SKM-1 (cell line): ENCODE measurements at regions not wholly inside any gene's neighbourhood (a gene's known extent, or its start where the extent isn't known, plus 50 kb on each side); places are given as distances from the start of the nearest gene placed in this dataset.

Source experiments
- DNase-seq: peaks from one replicate; lab custom pipeline; 2025; ENCODE audit not compliant: unreplicated experiment; lab: John Stamatoyannopoulos, UW

DNA sequence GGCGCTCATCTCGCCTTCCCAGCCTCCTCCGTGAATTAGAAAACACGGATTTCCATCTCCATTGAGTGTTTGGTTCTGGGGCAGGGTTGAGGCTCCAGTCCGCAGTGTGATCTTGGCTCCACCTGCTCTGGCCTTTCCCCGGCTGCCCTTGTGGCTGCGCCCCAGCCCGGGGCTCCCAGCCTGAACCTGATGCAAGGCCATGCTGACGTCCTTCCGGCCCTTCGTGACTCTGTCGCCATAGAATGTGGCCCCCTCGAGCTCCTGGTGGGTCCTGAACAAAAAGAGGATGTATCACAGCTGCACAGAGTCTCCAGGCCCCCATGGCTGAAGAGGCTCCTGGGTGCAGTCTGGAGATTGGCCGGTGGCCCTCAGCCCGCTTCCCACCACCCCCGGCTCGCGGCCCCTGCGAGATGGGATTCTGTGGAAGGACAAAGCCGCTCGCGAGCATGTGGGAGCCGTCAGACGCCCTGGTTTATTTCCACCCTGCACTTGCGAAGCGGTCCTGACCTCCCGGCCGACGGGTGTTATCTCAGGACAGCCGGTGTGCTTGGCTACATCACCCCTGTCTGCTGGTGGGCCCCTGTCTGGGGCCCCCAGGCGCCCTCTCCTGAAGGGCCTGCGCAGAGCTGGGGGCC is 1214.0 kb downstream of the BRD1 start:
- no peak for DNase-seq

DNA sequence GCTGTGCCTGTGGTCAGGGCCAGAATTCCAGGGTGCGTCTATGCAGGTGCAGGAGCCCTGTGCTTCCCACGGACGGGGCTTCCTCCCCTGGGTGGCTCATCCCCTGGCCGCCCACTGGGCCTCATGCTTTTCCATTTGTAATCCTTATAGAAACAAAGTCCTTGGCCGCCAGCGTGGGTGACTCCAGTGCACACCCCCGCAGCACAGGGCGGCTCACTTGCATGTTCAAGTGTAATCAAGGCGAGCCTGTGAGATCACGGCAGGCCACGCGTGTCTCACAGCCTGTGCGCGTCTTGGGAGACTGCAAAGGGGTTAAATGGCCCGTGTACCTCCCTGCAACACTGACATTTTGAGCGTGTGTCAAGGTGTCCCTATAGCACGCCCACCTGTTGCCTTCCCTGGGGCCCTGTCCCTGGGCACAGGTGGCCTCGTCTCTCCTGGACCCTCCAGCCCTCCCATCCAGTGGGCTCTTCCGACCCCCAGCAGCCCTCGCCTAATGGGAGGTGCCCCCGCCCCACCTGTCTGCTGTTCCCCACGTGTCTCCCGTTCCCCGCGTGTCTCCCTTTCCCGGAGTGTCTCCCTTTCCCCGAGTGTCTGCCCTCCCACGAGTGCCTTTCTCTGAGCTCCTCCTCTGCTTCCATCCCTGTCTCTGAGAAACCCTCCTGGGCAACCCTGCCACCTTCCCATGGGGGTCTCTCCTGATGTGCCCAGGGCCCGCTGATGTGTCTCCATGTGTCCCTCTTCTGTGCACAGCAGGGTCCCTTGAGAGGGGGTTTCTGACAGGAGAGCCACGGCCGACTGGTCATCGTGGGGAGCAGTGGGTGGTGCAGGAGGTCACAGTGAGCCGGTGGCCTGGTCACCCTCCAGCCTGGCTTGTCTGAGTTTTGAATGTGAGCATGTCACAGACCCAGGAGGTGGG is 1215.3 kb downstream of the BRD1 start:
- DNase-seq: no peak

GRCh38 chr22:48609279-48609865 is 1218.3 kb downstream of the BRD1 start:
- DNase-seq: no peak

DNA sequence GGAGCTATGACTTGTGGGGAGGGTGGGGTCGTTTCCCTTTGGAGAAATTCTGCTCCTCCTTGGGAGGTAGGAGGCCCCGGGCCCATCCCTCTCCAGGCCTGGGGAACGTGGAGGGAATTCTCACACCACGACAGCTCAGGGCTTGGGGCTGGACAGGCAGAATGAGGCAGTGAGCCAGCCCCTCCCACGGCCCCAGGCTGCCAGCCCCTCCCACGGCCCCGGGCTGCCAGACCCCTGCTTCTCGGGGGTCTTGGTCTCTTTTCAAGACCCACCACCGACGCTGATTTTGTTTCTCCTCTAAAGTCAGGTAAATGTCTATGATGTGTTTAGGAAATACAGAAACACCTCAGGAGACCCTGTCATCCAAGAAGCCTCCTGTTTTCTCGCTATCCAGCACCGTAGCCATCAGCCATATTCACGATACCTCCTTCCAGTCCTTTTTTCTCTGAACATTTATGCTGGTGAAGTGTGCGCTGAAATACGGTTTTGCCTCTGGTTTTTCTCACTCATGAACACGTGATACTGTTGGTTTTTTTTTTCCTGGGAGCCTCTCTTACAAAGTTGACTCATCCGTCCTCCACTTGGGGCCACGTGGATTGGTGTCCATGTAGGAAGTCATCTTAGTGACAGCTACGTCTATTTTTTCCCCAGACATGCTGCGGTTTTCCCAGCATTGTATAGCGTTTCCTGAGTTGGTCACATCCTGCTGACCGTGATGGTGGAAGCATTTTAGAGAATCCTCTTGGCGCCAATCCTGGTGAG is 1219.6 kb downstream of the BRD1 start:
- DNase-seq: no peak

DNA sequence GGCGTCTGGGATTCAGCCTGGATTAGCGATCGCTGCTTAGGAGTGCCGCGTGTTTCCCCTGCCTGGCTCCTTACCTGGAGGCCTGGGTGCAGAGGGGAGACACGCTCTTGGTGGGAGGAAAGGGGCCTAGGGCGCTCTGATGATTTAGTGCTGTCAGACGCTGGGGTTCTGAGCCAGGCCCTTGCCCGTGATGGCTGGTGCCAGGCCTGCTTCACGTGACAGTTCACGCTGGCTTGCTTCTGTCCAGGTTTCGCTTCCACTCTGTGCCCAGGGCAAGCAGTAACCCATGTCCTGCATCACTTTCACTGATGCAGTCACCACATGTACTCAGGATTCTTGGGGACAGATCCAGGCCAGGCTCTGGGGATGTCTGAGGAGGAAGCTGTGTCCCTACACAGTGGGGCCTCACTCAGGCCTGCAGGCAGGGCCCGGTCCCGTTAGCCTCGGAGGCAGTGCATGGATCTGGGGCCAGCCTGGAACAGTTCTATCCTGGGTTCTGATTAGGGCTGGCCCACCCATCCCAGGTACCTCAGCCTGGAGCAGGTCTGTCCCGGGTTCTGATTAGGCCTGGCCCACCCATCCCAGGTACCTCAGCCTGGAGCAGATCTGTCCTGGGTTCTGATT is 1220.9 kb downstream of the BRD1 start:
- no peak for DNase-seq

DNA sequence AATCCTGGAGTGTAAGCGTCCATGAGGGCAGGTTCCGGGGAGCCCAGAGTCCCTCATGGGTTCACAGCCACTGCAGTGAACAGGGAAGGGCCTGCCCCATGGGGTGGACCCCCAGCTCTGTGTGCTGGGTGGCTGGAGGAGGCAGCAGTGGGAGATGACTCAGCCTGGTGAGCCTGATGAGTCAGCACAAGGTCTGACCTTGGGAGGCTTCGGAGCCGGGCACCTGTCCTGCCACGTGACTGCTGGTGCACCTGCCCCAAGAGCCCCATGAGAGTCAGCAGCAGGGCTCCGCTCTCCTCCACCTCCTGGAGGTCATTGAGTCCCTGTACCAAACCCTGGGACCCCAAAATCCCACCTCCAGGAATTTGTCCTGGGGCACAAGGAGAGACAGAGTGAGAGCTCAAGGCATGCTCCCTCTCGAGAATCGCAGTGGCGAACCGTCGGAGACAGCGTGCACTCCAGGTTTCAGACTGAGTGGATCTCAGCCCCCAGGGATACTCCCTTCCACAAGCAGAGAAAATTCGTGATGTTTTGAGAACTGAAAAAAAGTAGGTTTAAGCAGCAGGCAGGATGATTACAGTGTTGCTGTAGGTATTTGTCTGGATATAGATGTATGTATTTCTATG is 1221.7 kb downstream of the BRD1 start:
- no peak for DNase-seq

GRCh38 chr22:48605125-48605524 is 1222.5 kb downstream of the BRD1 start:
- DNase-seq: no peak

DNA sequence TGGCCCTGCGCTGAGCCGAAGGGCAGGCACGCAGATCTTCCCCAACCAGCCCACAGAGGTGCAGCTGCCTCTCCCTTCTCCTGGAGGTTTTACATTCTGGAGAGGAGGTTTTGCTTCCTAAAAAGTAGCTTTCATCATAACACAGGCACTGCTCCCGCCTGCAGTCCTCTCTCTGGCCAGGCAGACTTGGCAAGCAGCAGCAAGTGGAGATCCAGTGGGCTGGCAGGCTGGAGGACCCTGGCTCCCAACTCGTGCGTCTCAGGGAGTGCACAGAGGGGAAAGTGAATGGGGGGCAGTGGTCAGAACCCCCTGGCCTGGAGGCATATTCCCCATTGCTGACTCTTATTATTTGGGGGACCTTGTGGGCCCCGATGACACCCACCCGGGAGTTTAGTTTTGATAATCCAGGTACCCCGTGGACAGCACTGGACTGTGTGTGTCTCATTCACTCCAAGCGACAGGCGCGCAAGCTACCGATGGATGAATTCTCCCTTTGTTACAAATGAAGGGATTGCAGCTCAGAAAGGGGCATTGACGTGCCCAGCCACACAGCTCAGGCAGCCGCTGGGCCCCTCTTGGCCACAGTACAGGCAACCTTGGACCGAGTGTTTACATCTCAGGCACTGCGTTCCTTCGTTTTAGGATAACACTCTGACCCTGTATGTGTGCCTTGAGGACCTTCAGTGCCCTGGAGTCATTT is 1223.9 kb downstream of the BRD1 start:
- DNase-seq: no peak

- DNase-seq: no peak
Measured at GRCh38 chr22:48602805-48603518, 1224.7 kb downstream of the BRD1 start.

DNA sequence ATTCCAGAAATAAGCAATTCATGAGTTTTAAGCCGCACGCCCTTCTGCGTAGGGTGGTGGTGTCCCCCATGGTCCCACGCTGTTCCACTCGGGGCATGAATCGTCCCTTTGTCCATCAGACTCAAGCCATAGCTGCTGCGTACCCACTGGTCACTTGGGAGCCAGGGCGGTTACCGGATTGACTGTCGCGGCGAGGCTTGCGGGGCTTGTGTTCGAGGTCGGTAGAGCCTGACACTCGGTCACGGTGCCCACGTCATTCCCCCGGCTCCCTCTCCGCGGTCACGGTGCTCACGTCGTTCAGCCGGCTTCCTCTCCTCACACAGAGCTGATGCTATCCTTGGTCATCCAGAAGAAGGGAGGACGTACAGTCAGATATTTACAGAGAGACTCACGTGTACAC is 1227.0 kb downstream of the BRD1 start:
- DNase-seq: no peak

DNA sequence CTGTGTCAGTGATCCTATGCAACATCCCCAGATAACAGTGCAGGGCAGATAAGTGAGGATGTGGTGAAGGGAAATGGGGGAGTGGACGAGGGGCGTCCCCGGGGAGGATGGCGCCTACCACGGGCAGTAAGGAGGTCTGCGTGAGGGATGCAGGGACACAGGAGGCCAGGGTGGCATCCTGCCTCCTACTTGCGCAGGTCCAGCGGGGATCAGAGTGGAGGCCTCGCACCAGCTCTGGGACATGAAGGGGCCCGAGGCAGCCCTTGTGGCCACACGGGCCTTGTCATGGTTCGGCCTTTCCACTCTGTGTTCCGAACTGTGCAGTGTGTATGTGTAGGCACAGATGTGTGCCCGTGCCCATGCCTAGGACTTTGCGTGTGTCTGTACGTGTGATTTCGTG is 1227.5 kb downstream of the BRD1 start:
- no peak for DNase-seq

GRCh38 chr22:48599346-48599745 is 1228.3 kb downstream of the BRD1 start:
- DNase-seq: no peak

DNA sequence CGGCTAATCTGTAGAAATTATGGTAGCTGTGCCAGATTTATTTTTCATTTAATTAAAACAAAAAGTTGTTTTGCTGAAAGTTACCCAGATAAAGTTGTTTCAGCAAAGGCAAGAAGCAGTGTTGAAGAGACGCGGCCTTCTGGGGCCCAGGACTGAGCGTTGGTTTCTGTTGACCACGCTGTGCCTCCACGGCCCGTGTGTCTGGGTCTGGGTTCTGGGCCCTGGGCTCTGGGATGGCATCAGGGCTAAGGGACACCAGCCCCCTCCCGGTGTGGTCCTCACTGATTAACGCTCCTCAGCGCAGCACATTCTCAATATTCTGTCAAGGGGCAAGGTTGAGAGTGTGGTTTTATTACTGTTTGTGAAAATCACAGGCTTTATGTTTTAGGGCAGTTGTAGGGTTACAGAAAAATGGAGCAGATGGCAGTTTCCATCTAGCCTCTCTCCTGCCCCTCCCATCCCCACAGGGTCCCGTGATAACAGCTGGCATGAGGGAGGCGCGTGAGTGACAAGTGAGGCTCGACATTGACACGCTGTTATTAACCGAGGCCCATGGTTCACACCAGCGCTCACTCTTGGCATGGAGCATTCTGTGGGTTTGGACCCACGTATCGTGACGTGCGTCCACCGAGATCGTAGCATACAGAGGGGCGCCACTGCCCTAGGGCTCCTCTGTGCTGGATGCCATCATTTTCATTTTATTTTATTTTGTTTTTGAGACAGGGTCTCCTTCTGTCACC is 1231.4 kb downstream of the BRD1 start:
- DNase-seq: no peak

- no peak for DNase-seq
Measured at GRCh38 chr22:48595511-48595905, 1232.2 kb downstream of the BRD1 start.

DNA sequence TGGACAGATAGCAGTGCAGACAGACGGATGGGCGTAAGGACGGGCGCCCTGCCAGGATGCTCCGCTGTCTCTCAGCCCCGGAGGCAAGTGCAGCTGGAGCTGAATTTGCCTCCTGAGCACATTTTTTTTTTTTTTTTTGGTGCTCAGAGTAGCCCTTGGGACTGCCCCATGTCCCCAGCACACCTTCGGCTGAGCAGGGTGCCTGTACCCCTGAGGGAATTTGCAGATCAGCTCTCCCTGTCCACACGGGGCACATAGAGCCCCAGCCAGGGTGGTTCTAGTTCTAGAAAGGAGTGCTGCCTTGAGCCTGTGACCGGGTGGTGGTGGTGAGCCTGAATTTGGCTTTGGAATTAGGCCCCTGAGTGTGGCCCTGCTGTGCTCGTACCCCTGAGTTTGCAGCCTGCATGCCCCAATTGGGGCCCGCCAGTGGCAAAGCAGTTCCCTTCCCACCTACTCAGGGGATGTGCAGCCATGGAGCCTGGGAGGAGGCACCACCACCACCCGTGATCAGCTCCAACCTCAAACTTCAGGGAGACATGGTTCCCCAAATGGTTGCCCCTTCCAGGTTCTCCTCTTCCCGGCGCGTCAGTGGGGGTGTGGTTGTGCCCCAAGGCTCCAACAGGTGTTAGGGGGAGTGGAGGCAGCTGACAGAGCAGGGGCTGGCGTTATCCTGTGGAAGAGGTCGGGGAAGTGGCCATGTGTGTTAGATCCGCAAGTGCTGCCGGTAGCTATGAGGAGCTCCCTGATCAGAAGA is 1232.7 kb downstream of the BRD1 start:
- no peak for DNase-seq

GRCh38 chr22:48594016-48594756 is 1233.5 kb downstream of the BRD1 start:
- DNase-seq: no peak

DNA sequence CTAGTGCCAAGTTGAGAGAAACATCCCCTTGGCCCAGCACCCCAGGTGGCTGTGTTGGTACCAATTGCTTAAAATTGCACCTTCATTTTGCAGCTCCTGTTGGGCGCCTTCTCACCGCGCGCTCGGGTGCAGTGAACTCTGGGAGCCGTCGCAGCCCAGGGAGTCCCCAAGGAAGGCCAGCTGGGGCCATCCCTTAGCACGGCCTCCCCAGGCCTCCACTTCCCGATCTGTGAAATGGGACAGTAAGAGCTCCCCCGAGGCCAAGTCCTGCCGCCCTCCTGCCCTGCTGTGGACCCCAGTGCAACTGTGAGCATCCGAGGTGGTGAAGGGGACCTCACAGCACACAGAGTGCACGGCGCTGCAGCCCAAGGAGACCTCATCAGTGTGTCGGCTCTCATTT is 1234.1 kb downstream of the BRD1 start:
- no peak for DNase-seq
